GM19043 (cell line): ENCODE measurements at regions not wholly inside any gene's neighbourhood (a gene's known extent, or its start where the extent isn't known, plus 50 kb on each side); places are given as distances from the start of the nearest gene placed in this dataset.
"Not testable (repeated sequence)": the region's sequence is repeated elsewhere in the genome, so short reads cannot be mapped to it uniquely, and the experiment has no call there.

ENCODE experiments used
- ATAC-seq: cut with Tn5 transposase; IDR thresholded peaks from one replicate; pipeline ENCODE4 v1.9.1; 2021; ENCODE audit warnings: low read depth; ENCODE audit not compliant: unreplicated experiment

DNA sequence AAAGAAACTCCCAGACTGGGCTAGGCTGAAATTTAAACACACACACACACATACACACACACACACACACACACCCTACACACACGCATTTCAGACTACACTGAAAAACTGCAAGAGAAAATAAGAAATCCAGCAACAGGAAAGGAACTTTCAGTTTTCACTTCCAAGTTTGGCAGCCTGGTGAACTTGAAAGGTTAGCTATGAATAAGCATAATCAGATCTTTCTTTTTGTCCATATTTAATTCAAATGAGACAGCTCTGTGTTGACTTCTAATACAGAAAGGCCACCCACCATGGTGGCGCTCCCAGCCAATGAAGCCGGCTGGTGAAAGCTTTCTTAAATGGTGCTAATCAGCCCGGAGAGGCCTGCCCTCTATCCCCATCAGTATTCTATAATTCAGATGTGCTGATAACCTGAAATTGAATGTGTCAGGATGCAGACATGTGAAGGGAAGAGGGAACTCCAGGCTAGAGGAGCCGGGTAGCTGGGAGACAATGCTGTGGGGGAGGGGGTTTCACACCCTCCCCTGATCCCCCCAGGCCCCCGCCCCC is 108.3 kb upstream of the ZNF536 start:
- no peak for ATAC-seq

DNA sequence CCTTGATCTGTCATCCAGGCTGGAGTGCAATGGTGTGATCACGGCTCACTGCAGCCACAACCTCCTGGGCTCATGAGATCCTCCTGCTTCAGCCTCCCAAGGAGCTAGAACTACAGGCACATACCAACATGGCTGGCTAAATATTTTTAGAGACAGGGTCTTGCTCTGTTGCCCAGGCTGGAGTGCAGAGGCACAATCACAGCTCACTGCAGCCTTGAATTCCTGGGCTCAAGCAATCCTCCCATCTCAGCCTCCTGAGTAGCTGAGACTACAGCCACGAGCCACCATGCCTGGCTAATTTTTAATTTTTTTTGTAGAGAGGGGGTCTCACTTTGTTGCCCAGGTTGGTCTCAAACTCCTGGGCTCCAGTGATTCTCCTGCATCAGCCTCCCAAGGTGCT is 106.3 kb upstream of the ZNF536 start:
- ATAC-seq = not testable (repeated sequence)

DNA sequence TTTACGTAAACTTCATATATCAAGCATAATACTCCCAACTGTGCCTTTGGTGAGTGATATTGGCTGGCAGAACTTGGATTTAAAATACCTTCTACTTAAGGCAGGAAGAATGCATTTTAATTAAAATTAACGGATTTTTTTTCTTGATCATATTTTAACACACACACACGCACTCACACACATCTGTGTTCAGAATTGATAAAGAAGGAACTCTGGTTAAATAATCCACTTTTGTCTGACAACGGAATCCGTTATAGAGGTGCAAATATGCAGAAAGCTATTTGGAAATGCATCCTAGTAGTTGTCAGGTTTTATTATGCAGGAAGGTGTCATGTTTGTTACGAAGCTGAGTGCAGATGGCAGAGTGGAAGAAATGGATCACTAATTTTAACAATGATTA is 105.5 kb upstream of the ZNF536 start:
- ATAC-seq = no peak

DNA sequence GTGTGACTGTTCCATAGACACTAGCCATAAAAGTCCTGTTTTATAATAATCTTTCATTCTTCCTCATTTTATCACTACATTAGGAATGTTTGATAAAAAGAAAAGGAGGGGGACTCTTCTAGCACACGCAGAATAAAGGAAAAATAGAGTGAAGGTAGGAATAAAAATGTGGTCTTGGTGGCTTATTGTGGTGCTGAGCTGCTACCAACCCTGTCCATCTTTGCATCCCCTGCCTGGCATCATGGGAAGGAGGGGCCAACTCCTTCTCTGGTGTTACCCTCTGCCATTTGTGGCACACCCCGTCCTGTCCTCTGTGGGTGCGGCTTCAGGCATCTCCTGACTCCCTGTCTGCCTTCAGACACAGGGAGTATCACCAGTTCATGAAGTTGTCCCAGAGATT is 104.9 kb upstream of the ZNF536 start:
- no peak for ATAC-seq

DNA sequence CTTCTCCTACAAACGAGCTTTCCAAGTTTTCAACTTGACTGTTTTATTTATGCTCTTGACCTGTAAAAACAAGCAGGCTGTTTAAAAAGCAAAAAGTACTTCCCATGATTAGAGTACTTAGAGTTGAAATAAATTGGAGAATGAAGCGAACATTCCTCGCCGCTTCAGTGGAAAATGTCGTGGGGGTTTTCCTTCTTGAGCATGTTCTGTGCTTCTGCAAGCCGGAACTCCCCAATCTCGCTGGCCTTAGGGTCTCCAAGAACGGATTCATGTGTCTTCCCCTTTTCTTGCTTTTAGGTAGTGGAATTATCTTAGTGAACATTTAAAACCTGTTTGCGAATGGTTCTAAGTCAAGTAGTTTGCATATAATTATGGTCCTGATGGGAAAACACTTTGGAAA is 103.6 kb upstream of the ZNF536 start:
- no peak for ATAC-seq

DNA sequence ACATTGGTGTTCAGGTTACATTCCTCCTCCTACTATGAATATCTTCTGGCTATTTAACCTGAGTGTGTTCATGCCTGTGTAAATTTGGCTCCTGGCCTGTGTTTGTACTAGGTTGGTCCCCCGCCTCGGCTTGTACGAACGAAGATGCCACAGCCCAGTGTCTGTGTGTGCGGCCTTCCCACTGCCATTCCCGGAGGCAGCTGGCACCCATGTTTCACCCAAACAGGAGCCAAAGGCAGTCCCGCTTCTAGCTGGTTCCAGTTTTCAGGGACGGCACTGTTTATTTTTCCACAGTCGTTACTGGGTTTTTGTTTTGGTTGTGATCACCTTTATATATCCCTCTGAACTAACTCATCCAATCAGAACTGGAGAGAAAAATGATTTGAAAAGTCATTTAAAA is 102.5 kb upstream of the ZNF536 start:
- ATAC-seq = no peak

DNA sequence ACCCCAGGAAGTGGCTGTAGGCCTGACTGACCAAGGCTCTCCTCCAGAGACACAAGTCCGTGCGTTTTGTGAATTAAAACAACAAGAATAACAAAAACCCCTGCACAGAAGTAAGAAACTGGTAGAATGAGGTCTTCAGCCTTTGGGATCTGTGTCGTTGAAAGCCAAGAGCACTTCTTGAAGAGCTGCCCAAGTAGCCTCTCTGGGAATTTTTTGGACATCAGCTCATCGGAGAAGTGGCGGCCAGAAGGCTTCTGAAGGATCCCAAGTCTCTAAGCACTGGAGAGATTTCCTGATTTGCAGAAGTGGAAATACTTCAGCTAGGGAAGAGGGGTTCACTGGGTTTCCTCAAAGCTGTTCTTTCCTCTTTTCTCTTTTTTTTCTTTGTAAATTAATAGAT is 100.4 kb upstream of the ZNF536 start:
- ATAC-seq = no peak

DNA sequence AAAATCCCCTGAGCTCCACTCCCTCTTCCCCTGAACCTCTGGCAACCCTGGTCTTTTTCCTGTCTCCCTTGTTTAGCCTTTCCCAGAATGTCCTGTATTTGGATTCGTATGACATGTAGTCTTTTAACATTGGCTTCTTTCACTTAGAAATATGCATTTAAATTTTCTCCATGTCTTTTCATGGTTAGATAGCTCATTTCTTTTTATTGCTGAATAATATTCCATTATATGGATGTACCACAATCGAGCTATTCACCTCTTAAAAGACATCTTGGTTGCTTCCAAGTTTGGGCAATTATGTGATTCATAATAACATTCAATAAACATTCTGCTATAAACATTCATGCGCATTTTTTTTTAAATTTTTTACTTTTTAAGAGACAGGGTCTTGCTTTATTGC is 99.6 kb upstream of the ZNF536 start:
- ATAC-seq = no peak

DNA sequence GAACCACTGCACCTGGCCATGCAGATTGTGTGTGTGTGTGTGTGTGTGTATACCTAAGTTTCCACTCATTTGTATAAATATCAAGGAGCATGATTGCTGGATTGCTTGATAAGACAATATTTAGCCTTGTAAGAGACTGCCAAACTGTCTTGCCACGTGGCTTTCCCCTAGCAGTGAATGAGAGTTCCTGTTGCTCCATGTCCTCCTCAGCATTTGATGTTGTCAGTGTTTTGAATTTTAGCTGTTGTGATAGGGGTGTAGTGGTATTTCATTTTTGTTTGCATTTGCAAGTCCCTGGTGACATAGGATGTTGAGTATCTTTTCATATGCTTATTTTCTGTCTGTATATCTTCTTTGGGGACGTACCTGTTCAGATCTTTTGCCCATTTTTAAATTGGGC is 99.0 kb upstream of the ZNF536 start:
- no peak for ATAC-seq

DNA sequence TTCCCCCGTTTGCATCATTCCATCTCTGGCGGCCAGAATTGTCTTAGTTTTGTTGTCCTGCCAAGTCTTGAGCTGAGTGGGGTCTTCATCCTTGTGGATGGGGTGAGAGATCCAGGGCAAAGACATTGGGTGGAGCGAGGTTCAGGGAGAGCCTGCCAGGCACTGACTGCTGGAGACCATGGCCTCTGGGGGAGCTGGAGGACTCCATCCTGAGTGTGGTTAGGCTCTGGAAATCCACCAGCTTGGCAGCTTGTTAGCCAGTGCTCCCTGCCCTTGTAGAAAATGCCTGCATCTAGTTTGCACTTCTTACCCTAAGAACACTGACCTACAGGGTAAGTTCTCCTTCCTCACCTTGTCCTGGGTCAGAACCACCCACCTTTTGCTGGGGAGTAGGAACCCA is 97.2 kb upstream of the ZNF536 start:
- no peak for ATAC-seq

DNA sequence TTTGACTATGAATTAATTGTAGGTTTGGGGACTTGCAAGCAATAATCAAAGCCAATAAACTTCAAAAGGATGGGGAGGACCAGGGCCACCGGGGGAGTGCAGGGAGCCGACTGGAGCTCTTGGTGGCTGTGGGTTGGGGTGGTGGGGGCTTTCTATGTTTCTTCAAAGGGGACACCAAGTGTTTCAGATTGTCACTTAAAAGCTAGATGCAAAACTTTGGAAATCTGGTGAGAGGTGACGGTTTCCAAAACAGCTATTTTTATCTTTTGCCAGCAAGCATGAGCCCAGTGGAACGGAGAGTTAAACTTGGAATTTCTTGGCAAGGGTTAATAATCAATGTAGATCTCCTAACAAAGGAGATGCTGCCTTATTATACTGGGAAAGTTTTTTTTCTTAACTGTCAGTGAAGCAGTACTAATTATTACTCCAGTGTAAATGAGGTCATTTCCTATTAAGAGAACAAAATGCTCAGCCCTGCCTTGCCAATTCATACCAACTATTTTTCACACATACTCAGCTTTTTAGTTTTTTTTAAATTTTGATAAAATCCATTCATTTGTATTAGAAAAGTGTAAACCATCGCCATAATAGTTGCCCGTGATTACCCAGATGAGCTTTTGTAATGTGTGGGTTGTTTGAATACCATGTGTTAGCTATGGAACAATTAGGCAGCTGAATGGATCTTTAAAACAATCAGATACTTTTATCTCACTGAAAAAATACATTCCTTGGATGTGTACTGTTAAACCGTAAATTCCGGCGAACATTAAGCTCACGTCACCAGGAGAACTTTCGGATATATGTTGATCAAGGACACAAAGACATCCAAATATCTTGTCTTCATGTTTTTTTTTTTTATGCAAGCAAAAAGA is 95.9 kb upstream of the ZNF536 start:
- ATAC-seq = no peak

DNA sequence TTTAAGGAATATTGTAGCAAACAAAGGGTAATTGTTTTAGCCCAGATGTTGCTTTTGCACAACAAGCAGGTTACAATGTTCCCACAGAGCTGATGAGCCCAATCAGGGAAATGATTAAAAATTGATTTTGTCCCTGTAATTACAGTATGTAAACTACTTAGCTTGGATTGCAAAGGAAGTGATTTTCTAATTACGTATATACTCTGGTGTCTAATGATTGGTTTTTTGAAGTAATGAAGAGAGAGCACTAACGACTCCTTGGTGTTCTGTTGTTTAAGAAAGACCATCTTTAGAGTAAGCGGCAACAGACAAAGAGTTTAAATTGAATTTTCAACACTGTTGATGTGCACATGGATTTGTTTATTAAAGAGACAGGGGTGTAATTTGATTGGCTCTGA is 95.3 kb upstream of the ZNF536 start:
- no peak for ATAC-seq

DNA sequence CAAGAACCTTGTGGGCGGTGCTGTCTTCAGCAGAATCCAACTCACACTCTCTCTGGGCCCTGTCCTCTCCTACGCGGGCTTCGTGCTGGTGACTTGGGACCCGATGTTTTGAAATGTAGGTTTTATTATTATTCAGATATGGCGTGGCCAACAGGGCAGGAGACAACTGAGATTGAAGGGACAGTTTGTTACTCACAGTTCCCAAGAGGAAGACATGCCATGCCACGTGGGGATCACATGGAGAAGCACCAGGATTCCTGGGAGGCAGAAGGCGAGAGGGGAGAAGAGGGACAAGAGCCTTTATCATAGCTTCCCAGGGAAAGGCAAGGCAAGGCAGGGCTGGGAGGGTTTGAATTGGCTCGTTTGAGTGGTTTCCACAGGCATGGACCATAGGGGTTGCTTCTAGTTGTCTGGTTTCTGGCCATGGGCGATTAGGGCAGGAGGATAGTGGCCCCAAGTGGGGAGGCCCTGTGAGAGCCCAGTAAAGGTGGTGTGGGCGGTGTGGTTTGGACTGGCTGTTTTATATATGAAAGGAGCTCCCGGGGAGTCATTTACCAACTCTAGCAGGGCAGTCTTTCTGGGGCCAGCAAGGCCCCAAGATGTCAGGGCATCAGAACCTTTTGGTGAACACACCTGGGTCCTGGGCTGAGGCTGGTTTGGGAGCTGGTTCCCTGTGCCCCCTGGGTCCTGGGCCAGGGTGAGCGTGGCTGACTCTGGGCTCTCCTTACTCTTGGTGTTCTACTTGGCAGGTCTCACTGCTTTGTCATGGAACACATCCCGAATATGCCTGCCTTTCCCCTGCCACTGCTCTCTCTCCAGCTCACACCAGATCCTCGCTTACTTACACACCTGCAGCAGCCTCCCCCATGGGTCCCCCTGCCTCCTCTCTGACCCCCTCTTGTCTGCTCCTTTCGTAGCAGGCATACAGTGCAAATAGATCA is 94.0 kb upstream of the ZNF536 start:
- ATAC-seq = no peak

DNA sequence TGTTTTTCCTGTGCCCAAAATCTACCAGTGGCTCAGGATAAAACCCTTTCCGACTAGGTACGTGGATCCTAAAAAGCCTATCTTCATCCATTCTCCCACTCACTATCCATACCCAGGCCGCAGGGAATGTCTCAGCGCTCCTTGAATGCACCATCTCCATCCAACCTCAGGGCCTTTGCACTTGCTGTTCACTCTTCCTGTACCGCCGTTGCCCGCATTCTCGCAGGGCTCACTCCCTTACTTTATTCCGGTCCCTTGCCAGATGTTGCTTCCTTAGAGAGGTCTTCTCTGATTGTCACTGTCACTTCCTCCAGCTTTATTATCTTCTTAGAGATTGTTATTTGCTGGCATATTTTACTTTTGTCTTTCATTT is 93.3 kb upstream of the ZNF536 start:
- no peak for ATAC-seq

DNA sequence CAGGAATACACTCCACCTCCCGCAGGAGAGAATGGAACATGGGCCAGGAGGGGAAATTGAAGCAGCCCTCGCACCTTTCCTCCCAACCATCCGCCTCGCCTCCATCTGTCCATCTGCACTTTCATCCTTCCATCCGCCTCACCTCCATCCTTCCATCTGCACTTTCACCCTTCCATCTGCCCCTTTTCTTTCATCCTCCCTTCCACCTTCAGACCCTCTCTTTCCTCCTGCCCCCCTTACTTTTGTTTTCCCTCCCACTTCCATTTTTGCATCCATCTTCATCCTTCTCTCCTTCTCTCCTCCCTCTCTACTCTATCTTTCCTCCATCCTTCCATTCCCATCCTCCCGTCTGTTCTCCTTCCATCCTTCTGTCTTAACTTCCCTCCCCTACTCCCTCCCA is 92.2 kb upstream of the ZNF536 start:
- no peak for ATAC-seq

DNA sequence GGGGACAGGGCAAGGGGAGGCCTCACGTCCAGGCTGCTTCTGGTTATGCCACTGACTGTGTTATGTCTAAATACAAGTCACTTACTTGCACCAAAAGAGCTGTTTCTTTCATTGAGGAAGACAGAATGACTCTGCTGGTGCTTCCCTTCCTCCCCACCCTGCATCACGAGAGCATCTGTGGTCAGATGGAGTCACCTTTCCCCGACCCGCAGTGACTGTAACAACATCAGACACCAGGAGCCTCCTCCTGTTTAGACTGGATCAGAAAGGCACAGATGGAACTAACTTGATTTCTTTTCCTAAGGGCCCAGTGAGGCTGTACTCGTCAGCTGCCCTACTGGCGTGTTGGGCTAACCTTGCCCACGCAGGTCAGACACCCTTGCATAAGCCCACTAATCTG is 90.3 kb upstream of the ZNF536 start:
- ATAC-seq = no peak

DNA sequence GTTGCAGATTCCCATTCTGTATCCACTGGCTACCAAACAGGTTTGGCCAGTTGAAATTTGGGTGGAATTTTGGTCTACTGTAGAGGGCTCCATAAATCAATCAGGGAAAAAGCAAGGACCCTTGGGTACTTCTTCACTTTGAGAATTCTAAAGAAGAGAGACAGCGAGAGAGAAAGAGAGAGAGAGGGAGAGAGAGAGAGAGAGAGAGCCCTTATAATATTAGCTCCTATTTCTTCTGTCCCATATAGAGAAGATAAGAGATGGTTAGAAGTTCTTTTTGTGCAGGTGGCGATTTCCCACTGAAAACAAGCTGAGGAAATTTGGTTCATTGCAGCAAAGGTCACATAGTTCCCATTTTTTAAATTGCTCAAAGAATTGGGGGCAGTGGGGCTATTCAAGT is 88.6 kb upstream of the ZNF536 start:
- ATAC-seq = no peak

DNA sequence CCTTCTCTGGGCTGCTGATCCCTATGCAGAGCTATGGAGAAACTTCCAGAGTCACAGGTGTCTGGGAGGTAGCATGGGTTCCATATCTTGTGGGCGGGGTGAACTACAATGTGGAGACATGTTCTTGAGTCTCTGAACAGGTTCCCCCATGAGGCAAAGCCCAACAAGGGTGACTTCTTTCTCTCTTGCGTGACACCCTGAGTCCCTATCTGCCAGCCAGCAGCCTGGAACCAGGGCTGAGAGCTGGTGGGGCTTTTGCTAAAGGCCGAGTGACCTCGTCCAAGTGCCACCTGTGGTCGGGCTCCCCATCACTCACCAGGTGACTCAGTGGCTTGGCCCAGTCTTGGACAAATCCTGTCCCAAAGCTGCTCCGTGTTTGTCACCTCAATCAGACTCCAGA is 88.0 kb upstream of the ZNF536 start:
- no peak for ATAC-seq

DNA sequence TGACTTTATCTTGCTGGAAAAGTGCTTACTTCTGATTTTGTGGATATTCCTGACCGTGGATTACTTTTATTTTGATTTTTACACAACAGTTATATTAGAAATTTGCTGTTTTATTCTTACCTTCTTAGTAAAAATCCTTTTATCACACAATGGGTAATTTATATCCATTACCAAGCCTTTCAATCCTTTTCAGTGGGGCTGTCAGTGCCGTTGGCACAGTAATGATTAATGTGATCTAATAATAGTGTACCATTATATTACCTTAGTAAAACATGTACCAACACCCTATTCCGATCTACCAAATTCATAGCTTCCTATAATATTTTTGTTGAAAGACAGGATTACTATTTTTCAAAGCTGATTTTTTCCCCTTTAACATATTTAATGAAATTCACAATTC is 87.3 kb upstream of the ZNF536 start:
- no peak for ATAC-seq

DNA sequence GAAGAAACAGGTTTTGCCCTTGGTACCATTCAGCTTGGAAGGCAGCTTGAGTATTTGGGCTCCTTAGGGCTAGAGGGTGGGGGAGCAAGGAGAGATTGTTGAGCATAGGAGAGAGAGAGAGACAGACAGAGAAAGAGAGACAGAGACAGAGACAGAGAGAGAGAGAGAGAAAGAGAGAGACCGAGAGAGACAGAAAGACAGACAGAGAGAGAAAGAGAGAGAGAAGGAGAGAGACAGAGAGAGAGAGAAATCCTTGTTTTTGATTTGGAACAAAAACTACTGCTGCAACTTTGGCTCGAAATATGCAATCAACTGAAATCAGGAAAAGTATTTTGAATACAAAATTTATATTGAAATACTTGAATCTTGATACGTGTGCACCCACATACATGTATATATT is 85.8 kb upstream of the ZNF536 start:
- ATAC-seq = no peak

DNA sequence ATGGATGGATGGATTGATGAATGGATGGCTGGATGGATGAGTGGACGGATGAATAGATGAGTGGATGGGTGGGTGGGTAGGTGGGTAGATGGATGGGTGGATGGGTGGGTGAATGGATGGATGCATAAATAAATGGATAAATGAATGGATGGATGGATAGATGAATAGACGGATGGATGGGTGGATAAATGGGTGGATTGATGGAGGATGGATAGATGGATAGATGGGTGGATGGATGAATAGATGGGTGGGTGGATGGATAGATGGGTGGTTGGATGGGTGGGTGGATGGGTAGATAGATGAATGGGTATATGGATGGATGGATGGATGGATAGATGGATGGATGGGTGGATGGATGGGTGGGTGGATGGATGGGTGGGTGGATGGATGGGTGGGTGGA is 84.9 kb upstream of the ZNF536 start:
- no peak for ATAC-seq

DNA sequence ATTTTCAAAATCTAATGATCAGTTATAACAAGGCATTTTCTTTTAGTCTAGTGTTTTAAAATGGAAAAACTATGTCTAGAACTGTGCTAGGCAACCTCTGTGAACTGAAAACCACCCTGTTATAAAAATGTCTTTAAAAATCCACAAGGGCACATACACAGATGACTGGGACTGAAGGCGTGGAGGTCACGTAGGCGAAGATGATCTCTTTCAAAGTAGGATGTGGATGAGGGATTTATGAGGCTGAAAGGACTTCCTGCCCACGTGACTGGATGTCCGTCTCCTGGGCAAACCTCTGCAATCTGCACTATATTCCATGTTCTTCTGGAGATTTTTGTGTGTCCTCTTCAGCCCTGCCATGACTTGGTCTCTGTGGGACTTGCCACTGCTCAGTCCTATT is 84.2 kb upstream of the ZNF536 start:
- no peak for ATAC-seq
